Medulla oblongata (tissue), 1 donor: ENCODE measurements at regions not wholly inside any gene's neighbourhood (a gene's known extent, or its start where the extent isn't known, plus 50 kb on each side); places are given as distances from the start of the nearest gene placed in this dataset.
"Not testable (repeated sequence)": the region's sequence is repeated elsewhere in the genome, so short reads cannot be mapped to it uniquely, and the experiment has no call there.

Experiments used
- DNase-seq: peaks from one replicate; pipeline ENCODE4 v3.0.0-alpha.2; 2015; ENCODE audit errors: extremely low spot score

GRCh38 chr6:62889240-62889639 lies 322.0 kb upstream of the FKBP1C start:
- DNase-seq = no peak

GRCh38 chr6:62891065-62891647 lies 320.1 kb upstream of the FKBP1C start:
- peak; percentile 28 for DNase-seq

- DNase-seq = no peak
Measured at GRCh38 chr6:62894114-62894513, 317.2 kb upstream of the FKBP1C start.

GRCh38 chr6:62903266-62903665 lies 308.0 kb upstream of the FKBP1C start:
- no peak for DNase-seq

GRCh38 chr6:62904687-62905086 lies 306.6 kb upstream of the FKBP1C start:
- no peak for DNase-seq

GRCh38 chr6:62914530-62914929 lies 296.7 kb upstream of the FKBP1C start:
- DNase-seq = no peak

- no peak for DNase-seq
Measured at GRCh38 chr6:62923728-62924127, 287.5 kb upstream of the FKBP1C start.

- no peak for DNase-seq
Measured at GRCh38 chr6:62940848-62941247, 270.4 kb upstream of the FKBP1C start.

- DNase-seq = no peak
Measured at GRCh38 chr6:62942000-62942399, 269.3 kb upstream of the FKBP1C start.

- no peak for DNase-seq
Measured at GRCh38 chr6:62968834-62969233, 242.4 kb upstream of the FKBP1C start.

GRCh38 chr6:62971976-62972658 lies 239.2 kb upstream of the FKBP1C start:
- no peak for DNase-seq

GRCh38 chr6:62974452-62974851 lies 236.8 kb upstream of the FKBP1C start:
- no peak for DNase-seq

- DNase-seq = no peak
Measured at GRCh38 chr6:62976566-62976965, 234.7 kb upstream of the FKBP1C start.

GRCh38 chr6:62978920-62979319 lies 232.3 kb upstream of the FKBP1C start:
- DNase-seq = no peak

GRCh38 chr6:62980093-62980492 lies 231.2 kb upstream of the FKBP1C start:
- no peak for DNase-seq

GRCh38 chr6:62980724-62981123 lies 230.5 kb upstream of the FKBP1C start:
- no peak for DNase-seq

GRCh38 chr6:62982951-62983350 lies 228.3 kb upstream of the FKBP1C start:
- DNase-seq = no peak

GRCh38 chr6:62991696-62992095 lies 219.6 kb upstream of the FKBP1C start:
- not testable (repeated sequence) for DNase-seq

- DNase-seq = no peak
Measured at GRCh38 chr6:62993951-62994350, 217.3 kb upstream of the FKBP1C start.

- DNase-seq = no peak
Measured at GRCh38 chr6:62998022-62998421, 213.2 kb upstream of the FKBP1C start.

- DNase-seq = not testable (repeated sequence)
Measured at GRCh38 chr6:62999242-62999641, 212.0 kb upstream of the FKBP1C start.

- no peak for DNase-seq
Measured at GRCh38 chr6:62999796-63000195, 211.5 kb upstream of the FKBP1C start.

- not testable (repeated sequence) for DNase-seq
Measured at GRCh38 chr6:63006018-63006417, 205.3 kb upstream of the FKBP1C start.

GRCh38 chr6:63010962-63011361 lies 200.3 kb upstream of the FKBP1C start:
- not testable (repeated sequence) for DNase-seq
